ENCODE measurements at regions not wholly inside any gene's neighbourhood (a gene's known extent, or its start where the extent isn't known, plus 50 kb on each side); places are given as distances from the start of the nearest gene placed in this dataset.

DNA sequence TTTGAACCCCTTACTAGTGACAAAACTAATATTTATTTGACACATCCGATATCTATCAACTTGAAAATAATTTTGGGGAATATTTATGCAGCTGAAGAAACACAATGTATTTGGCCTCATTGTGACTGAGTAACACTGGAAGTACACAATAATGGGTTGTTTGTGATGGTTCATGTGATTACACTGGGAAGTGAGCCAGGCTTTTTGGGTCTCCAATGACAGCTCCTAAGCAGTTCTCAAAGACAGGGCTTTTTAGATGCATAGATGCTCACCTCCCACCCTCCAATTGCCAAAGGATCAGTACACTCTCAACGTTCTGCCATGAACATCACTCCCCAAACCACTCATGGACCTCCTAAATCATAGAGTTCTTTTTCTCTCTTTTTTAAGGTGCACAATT lies 170.0 kb downstream of the SLC24A2 start:
- Histone ChIP-seq H3K4me3 (ENCODE audit: low read depth, low read length) (no peak overlapping the region), H3K27me3 (ENCODE audit: control insufficient read depth, insufficient read depth, low read length) (no peaks in the 10 kb centered on the region), H3K36me3 (ENCODE audit: control insufficient read depth, insufficient read depth, low read length) (no peaks in the 10 kb centered on the region)
- TF ChIP-seq, protein P1, sequence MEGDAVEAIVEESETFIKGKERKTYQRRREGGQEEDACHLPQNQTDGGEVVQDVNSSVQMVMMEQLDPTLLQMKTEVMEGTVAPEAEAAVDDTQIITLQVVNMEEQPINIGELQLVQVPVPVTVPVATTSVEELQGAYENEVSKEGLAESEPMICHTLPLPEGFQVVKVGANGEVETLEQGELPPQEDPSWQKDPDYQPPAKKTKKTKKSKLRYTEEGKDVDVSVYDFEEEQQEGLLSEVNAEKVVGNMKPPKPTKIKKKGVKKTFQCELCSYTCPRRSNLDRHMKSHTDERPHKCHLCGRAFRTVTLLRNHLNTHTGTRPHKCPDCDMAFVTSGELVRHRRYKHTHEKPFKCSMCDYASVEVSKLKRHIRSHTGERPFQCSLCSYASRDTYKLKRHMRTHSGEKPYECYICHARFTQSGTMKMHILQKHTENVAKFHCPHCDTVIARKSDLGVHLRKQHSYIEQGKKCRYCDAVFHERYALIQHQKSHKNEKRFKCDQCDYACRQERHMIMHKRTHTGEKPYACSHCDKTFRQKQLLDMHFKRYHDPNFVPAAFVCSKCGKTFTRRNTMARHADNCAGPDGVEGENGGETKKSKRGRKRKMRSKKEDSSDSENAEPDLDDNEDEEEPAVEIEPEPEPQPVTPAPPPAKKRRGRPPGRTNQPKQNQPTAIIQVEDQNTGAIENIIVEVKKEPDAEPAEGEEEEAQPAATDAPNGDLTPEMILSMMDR (IDR thresholded peaks at IDR 0.05; ENCODE audit: insufficient read depth, low read length, poor library complexity, severe bottlenecking): no peak
- no peak for DNase-seq (ENCODE audit: low read depth)

DNA sequence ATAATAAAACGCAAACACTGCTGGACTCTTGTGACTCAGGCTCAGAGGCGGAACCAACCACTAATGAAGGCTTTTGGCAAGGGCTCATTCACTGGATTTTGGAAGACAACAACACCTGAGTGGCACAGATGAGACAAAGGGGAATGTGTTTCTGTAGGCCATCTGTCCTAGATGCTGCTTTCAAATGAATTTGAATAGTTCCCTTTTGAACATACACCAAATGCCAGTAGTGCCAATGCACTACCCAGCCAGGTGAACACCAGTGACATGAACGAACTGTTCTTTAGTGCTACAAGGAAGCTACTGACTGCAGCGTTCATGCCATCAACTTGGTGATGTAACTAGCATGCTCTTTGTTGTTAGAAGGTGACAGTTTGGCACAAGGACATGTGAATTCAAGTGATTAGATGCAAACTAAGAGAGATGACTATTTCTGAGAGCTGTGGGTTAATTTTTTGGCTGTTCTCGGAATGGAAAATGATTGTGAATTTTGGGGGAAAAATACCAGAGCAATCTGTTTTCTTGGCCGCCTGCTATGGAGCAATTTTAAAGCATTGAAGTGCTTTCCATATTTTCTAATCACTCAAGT lies 173.7 kb downstream of the SLC24A2 start:
- Histone ChIP-seq H3K4me3 (ENCODE audit: low read depth, low read length) (no peak overlapping the region), H3K36me3 (ENCODE audit: control insufficient read depth, insufficient read depth, low read length) (no peaks in the 10 kb centered on the region), H3K27me3 (ENCODE audit: control insufficient read depth, insufficient read depth, low read length) (no peaks in the 10 kb centered on the region)
- DNase-seq (ENCODE audit: low read depth): no peak
- TF ChIP-seq, protein P1 (IDR thresholded peaks at IDR 0.05; ENCODE audit: insufficient read depth, low read length, poor library complexity, severe bottlenecking): no peak

DNA sequence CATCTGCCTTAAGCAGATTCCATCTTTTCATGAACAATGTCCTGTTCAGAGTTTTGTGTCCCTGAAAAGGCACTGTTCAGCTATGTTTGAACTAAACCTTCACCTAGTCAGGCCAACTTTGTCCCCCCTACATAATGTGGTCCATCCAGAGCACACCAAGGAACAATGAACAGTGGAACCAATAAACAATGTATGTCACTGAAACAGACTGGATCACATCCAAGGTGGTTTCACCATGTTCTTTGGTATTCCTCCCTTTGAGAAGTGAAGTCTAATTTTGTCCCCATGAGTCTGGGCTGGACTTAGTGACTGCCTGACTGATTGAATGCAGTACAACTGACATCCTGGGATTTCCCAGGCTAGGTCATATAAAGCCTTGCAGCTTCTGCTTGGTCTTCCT lies 174.5 kb downstream of the SLC24A2 start:
- TF ChIP-seq, protein P1 (IDR thresholded peaks at IDR 0.05; ENCODE audit: insufficient read depth, low read length, poor library complexity, severe bottlenecking): no peak
- Histone ChIP-seq H3K36me3 (ENCODE audit: control insufficient read depth, insufficient read depth, low read length) (no peaks in the 10 kb centered on the region), H3K4me3 (ENCODE audit: low read depth, low read length) (no peak overlapping the region), H3K27me3 (ENCODE audit: control insufficient read depth, insufficient read depth, low read length) (no peaks in the 10 kb centered on the region)
- no peak for DNase-seq (ENCODE audit: low read depth)

DNA sequence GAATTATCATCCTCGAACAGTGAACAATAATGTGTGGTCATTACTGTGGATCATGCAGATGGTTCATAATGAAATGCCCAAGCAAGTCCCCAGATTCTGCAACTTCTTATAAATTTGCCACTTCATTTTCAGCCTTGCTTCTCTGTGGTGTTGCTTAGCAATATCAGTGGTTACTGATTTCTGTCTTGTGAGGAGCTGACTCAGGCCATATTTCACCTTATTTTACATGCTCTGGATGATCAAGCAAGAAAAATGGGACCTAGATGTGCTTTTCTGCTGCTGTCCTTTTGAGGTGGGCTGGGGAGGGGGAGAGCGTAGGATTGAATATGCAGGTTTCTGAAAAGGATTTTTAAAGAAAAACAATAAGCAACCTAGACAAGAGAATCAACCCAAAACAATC lies 188.3 kb downstream of the SLC24A2 start:
- Histone ChIP-seq H3K27me3 (ENCODE audit: control insufficient read depth, insufficient read depth, low read length) (no peaks in the 10 kb centered on the region), H3K36me3 (ENCODE audit: control insufficient read depth, insufficient read depth, low read length) (no peaks in the 10 kb centered on the region), H3K4me3 (ENCODE audit: low read depth, low read length) (no peak overlapping the region)
- TF ChIP-seq, protein P1 (IDR thresholded peaks at IDR 0.05; ENCODE audit: insufficient read depth, low read length, poor library complexity, severe bottlenecking): no peak
- DNase-seq (ENCODE audit: low read depth): no peak

DNA sequence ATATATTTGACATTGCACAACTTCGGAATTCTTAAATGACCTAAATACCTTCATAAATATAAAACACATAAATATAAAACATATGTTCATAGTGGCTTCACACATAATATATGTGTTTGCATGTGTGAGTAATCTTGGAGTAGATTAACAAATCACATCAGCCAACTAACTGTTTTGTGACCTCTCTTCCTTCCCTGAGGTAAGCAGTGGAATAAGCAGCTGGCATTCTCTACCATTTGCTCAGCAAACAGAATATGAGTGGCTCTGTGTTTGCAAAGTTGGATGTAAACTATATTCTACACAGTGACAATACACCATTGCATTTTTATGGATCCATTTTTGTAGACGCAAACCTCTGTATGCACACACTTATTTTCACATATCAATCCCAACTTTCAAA lies 189.9 kb downstream of the ACER2 start:
- Histone ChIP-seq H3K36me3 (ENCODE audit: control insufficient read depth, insufficient read depth, low read length) (no peaks in the 10 kb centered on the region), H3K4me3 (ENCODE audit: low read depth, low read length) (no peak overlapping the region), H3K27me3 (ENCODE audit: control insufficient read depth, insufficient read depth, low read length) (no peaks in the 10 kb centered on the region)
- DNase-seq (ENCODE audit: low read depth): no peak
- TF ChIP-seq, protein P1 (IDR thresholded peaks at IDR 0.05; ENCODE audit: insufficient read depth, low read length, poor library complexity, severe bottlenecking): no peak

DNA sequence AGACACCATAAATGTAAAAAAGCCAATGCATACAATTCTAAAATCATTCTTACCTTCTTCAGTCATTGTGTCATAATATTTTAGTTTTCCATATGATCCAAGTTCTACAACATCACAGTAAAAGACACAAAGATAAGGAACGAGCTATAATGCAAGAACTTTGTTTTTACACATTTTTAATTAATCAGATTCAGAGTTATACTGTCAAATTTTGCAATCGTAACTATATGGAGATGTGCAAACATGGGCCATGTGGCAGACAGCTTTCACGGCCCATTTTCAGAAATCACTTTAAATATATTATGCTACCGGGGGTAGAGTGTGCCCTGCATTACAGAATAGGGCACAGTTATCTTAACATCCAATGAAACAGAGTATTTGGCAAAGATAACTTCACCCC lies 188.4 kb downstream of the ACER2 start:
- TF ChIP-seq, protein P1 (IDR thresholded peaks at IDR 0.05; ENCODE audit: insufficient read depth, low read length, poor library complexity, severe bottlenecking): no peak
- no peak for DNase-seq (ENCODE audit: low read depth)
- H3K4me3 ChIP-seq (ENCODE audit: low read depth, low read length): no peak overlapping the region
- H3K27me3 ChIP-seq (ENCODE audit: control insufficient read depth, insufficient read depth, low read length): no peaks in the 10 kb centered on the region
- H3K36me3 ChIP-seq (ENCODE audit: control insufficient read depth, insufficient read depth, low read length): no peaks in the 10 kb centered on the region
